GM10266 (cell line): ENCODE measurements at regions not wholly inside any gene's neighbourhood (a gene's known extent, or its start where the extent isn't known, plus 50 kb on each side); places are given as distances from the start of the nearest gene placed in this dataset.

ENCODE experiments used
- DNase-seq: peaks from one replicate; pipeline ENCODE4 v3.0.0; 2012; ENCODE audit errors: extremely low spot score
- CTCF ChIP-seq: IDR thresholded peaks from 2 replicates; pipeline ENCODE4 v1.5.1; 2012; ENCODE audit warnings: mild to moderate bottlenecking, low read depth; ENCODE audit not compliant: control insufficient read depth, insufficient read depth; ENCODE audit errors: missing control alignments

- no peak for TF ChIP-seq CTCF
- no peak for DNase-seq
These were observed 708.6 kb downstream of the CCDC85A start for GRCh38 chr2:56892382-56892781.

DNA sequence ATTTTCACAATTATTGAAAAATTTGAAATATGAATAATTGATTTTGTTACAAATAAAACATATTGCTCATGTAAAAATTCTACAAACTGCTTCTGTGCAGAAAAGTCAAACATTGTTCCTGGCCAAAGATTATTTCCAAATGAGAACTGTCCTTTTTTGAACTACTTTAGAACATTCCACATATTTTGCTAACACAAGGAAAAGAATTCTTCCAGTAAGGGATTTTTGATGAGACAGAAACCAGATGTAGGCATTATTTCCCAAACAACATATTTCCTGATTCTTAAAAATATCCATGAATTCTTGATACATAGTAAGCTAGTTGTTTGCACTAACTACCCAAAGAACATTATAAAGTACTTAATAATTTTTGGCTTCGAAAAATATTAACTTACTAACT, 715.2 kb downstream of the CCDC85A start:
- DNase-seq, result no peak
- TF ChIP-seq CTCF, result no peak

DNA sequence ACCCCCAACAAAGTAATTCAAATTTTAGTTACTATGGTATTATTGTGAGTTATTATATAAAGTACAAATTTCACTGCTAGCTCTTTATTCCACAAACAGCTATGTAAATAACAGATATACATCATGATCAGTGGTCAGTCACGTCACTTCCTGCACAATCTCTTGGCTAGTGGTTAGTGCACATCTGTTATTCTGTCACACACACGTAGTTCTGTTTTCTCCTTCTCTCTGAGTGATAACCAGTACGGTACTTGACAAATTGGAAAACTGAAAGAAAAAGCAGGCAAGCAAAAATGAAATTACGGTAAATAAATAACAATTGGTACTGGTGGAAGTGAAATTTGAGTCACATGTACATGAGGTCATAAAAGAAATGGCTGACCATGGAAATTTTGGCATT, 728.7 kb downstream of the CCDC85A start:
- no peak for DNase-seq
- no peak for TF ChIP-seq CTCF

DNA sequence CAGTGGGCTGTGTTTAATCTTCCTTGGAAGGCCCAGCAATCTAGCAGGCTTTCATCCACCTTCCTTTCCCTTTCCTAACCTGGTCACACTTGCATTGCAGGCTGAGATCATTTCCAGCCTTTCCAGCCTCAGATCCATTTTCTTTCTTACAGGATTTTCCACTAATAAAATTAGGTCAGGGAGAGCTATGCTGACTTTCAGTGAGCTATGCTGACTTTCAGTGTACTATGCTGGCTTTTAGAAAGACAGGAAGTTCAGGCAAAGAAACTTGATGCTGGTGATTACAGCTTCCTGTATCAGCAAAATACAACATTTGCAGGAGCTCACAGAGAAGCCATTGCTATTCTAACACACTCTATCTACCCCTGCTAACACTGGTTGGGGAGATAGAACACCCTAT, 735.0 kb downstream of the CCDC85A start:
- no peak for DNase-seq

DNA sequence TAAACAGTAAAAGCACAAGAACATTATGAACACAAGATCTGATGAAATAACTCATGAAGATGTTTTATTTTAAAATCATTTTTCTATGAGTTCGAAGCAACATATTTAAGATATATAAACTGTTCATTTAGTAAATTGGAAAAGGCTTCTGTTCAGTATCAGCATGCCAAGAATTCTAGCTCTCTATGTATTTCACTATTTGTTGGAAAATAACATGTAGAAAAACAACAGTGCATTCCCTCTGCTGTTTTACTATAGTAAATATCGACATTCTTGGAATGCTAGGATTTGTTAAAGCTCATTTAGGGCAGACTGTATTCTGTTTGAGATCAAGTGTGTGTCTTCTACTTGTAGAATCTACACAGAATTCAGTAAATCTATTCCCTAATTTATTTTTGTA, 750.2 kb downstream of the CCDC85A start:
- TF ChIP-seq CTCF, result no peak
- no peak for DNase-seq

More for the DNA sequence above, 735.0 kb downstream of the CCDC85A start:
- TF ChIP-seq CTCF, result no peak

- TF ChIP-seq CTCF, result no peak
- no peak for DNase-seq
These were observed 751.1 kb downstream of the CCDC85A start for GRCh38 chr2:56934866-56935265.

DNA sequence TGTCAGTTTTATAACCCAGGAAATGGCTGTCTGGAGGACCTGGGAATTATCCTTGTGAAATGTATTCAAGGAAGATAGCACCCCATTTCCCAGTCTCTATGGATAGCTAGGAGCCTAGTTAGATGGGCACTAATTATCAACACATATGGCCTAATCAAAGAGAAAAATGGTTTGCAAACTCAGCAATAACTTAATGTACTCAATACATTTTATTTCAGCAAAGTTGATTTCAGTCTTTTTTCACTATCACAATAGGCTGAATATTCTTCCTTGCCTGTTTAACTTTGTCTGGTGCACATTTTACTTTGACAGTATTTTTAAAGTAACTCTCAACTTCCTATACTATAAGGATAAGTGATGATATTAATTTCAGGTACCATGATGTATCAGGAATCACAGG, 756.3 kb downstream of the CCDC85A start:
- TF ChIP-seq CTCF, result no peak

More for the DNA sequence above, 756.3 kb downstream of the CCDC85A start:
- no peak for DNase-seq
